ENCODE measurements at regions not wholly inside any gene's neighbourhood (a gene's known extent, or its start where the extent isn't known, plus 50 kb on each side); places are given as distances from the start of the nearest gene placed in this dataset.
"Not testable (repeated sequence)": the region's sequence is repeated elsewhere in the genome, so short reads cannot be mapped to it uniquely, and the experiment has no call there.

GRCh38 chr12:89774645-89775044, 66.0 kb upstream of the ATP2B1 start:
- DNase-seq (ENCODE audit: low spot score) (no peak), ATAC-seq (ENCODE audit: insufficient number of reproducible peaks, low FRiP score, low read depth) (no peak)
- H3K9me3 ChIP-seq: no peaks in the 10 kb centered on the region
- H3K27me3 ChIP-seq (replicated peaks; ENCODE audit: insufficient read depth): no peaks in the 10 kb centered on the region
- no peaks in the 10 kb centered on the region for H3K4me1 ChIP-seq (ENCODE audit: control insufficient read depth in 1 of 2, low read depth in 2 of 2)
- no peak for TF ChIP-seq CTCF (IDR thresholded peaks at IDR 0.05)
- no peak overlapping the region for H3K27ac ChIP-seq
- no peaks in the 10 kb centered on the region for H3K36me3 ChIP-seq
- H3K4me3 ChIP-seq: no peak overlapping the region

- ATAC-seq (ENCODE audit: insufficient number of reproducible peaks, low FRiP score, low read depth) (no peak), DNase-seq (ENCODE audit: low spot score) (no peak)
- Histone ChIP-seq H3K4me3 (no peak overlapping the region), H3K36me3 (no peaks in the 10 kb centered on the region), H3K9me3 (no peaks in the 10 kb centered on the region), H3K27ac (no peak overlapping the region), H3K4me1 (ENCODE audit: control insufficient read depth in 1 of 2, low read depth in 2 of 2) (no peaks in the 10 kb centered on the region), H3K27me3 (replicated peaks; ENCODE audit: insufficient read depth) (no peaks in the 10 kb centered on the region)
- no peak for TF ChIP-seq CTCF (IDR thresholded peaks at IDR 0.05)
These were observed 61.8 kb upstream of the ATP2B1 start for GRCh38 chr12:89770391-89770790.

GRCh38 chr12:89769483-89769818, 60.8 kb upstream of the ATP2B1 start:
- DNase-seq (ENCODE audit: low spot score) (no peak), ATAC-seq (ENCODE audit: insufficient number of reproducible peaks, low FRiP score, low read depth) (no peak)
- no peak overlapping the region for H3K27ac ChIP-seq
- H3K4me1 ChIP-seq (ENCODE audit: control insufficient read depth in 1 of 2, low read depth in 2 of 2): no peaks in the 10 kb centered on the region
- no peaks in the 10 kb centered on the region for H3K36me3 ChIP-seq
- no peaks in the 10 kb centered on the region for H3K9me3 ChIP-seq
- H3K4me3 ChIP-seq: no peak overlapping the region
- no peak for TF ChIP-seq CTCF (IDR thresholded peaks at IDR 0.05)
- no peaks in the 10 kb centered on the region for H3K27me3 ChIP-seq (replicated peaks; ENCODE audit: insufficient read depth)

- H3K27me3 ChIP-seq (replicated peaks; ENCODE audit: insufficient read depth): no peaks in the 10 kb centered on the region
- no peak for ATAC-seq (ENCODE audit: insufficient number of reproducible peaks, low FRiP score, low read depth)
- no peak overlapping the region for H3K27ac ChIP-seq
- H3K4me3 ChIP-seq: no peak overlapping the region
- DNase-seq (ENCODE audit: low spot score): no peak
- TF ChIP-seq CTCF (IDR thresholded peaks at IDR 0.05): no peak
- no peaks in the 10 kb centered on the region for H3K9me3 ChIP-seq
- no peaks in the 10 kb centered on the region for H3K4me1 ChIP-seq (ENCODE audit: control insufficient read depth in 1 of 2, low read depth in 2 of 2)
- H3K36me3 ChIP-seq: no peaks in the 10 kb centered on the region
These were observed 60.2 kb upstream of the ATP2B1 start for GRCh38 chr12:89768586-89769482.

- Histone ChIP-seq H3K4me1 (ENCODE audit: control insufficient read depth in 1 of 2, low read depth in 2 of 2) (no peaks in the 10 kb centered on the region), H3K4me3 (no peak overlapping the region), H3K27ac (no peak overlapping the region), H3K36me3 (no peaks in the 10 kb centered on the region), H3K27me3 (replicated peaks; ENCODE audit: insufficient read depth) (no peaks in the 10 kb centered on the region), H3K9me3 (no peaks in the 10 kb centered on the region)
- DNase-seq (ENCODE audit: low spot score): no peak
- ATAC-seq (ENCODE audit: insufficient number of reproducible peaks, low FRiP score, low read depth): no peak
- TF ChIP-seq CTCF (IDR thresholded peaks at IDR 0.05): no peak
These were observed 57.6 kb upstream of the ATP2B1 start for GRCh38 chr12:89765959-89766824.

- not testable (repeated sequence) for ATAC-seq (ENCODE audit: insufficient number of reproducible peaks, low FRiP score, low read depth); H3K4me3 ChIP-seq; H3K9me3 ChIP-seq; H3K27me3 ChIP-seq (replicated peaks; ENCODE audit: insufficient read depth); H3K4me1 ChIP-seq (ENCODE audit: control insufficient read depth in 1 of 2, low read depth in 2 of 2); DNase-seq (ENCODE audit: low spot score); H3K36me3 ChIP-seq; H3K27ac ChIP-seq
These were observed 55.5 kb upstream of the ATP2B1 start for GRCh38 chr12:89764164-89764563.
